Nephron (organoid): ENCODE measurements at regions not wholly inside any gene's neighbourhood (a gene's known extent, or its start where the extent isn't known, plus 50 kb on each side); places are given as distances from the start of the nearest gene placed in this dataset.

ENCODE experiments used
- H3K27ac Mint-ChIP-seq, 3 experiments: 2 replicates each; pipeline ENCODE4 v1.8.0; 2020; ENCODE audit warnings: mixed read lengths in 3 of 3, mild to moderate bottlenecking in 2 of 3, moderate library complexity in 1 of 3
- H3K27me3 Mint-ChIP-seq: 2 replicates; pipeline ENCODE4 v1.8.0; 2021; ENCODE audit warnings: low read depth, mild to moderate bottlenecking, moderate library complexity, mixed read lengths
- H3K36me3 Mint-ChIP-seq: 2 replicates; pipeline ENCODE4 v1.8.0; 2020; ENCODE audit warnings: low read depth, mixed read lengths
- H3K4me1 Mint-ChIP-seq: 2 replicates; pipeline ENCODE4 v1.8.0; 2020; ENCODE audit warnings: mixed read lengths
- H3K4me3 Mint-ChIP-seq, 3 experiments: 2 replicates each; pipeline ENCODE4 v1.8.0; 2020; ENCODE audit warnings: mild to moderate bottlenecking in 3 of 3, mixed read lengths in 3 of 3, moderate library complexity in 2 of 3
- H3K9me3 Mint-ChIP-seq: 2 replicates; pipeline ENCODE4 v1.8.0; 2020; ENCODE audit warnings: mixed read lengths
- TF ChIP-seq, protein P1 (sequence below), 3 experiments: fragments of 200-600 bp; sonication (generic); IDR thresholded peaks; one replicate each; pipeline ENCODE4 v1.5.0; 2021; ENCODE audit warnings: antibody characterized with exemption in 3 of 3; ENCODE audit not compliant: unreplicated experiment in 3 of 3

DNA sequence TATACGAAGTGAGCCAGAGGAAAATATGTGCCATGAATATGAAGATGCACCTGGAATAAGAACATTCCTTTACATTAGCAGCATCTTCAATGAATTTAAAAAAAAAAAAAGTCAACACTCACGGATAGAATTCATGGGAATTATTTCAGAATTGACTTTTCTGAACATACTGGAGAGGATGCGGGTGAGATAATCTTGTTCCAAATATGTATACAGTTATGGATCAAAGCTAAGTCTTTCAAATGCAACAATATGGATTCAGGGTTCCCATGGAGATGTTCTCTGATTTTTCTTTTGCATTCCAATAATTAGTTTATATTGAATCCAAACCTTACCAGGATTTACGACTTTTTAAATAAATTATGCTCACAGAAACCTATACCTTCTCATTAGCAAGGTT, 1660.7 kb downstream of the SLITRK1 start:
- Mint-ChIP-seq H3K36me3 (no peaks in the 10 kb centered on the region), H3K27me3 (peaks cover under 1% of the 10 kb centered on the region), H3K4me3 (no peak overlapping the region), H3K27ac (no peak overlapping the region), H3K9me3 (no peaks in the 10 kb centered on the region), H3K4me1 (no peaks in the 10 kb centered on the region)
- TF ChIP-seq, protein P1, sequence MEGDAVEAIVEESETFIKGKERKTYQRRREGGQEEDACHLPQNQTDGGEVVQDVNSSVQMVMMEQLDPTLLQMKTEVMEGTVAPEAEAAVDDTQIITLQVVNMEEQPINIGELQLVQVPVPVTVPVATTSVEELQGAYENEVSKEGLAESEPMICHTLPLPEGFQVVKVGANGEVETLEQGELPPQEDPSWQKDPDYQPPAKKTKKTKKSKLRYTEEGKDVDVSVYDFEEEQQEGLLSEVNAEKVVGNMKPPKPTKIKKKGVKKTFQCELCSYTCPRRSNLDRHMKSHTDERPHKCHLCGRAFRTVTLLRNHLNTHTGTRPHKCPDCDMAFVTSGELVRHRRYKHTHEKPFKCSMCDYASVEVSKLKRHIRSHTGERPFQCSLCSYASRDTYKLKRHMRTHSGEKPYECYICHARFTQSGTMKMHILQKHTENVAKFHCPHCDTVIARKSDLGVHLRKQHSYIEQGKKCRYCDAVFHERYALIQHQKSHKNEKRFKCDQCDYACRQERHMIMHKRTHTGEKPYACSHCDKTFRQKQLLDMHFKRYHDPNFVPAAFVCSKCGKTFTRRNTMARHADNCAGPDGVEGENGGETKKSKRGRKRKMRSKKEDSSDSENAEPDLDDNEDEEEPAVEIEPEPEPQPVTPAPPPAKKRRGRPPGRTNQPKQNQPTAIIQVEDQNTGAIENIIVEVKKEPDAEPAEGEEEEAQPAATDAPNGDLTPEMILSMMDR (IDR thresholded peaks at IDR 0.05; ENCODE audit: unreplicated experiment in 3 of 3): no peak

DNA sequence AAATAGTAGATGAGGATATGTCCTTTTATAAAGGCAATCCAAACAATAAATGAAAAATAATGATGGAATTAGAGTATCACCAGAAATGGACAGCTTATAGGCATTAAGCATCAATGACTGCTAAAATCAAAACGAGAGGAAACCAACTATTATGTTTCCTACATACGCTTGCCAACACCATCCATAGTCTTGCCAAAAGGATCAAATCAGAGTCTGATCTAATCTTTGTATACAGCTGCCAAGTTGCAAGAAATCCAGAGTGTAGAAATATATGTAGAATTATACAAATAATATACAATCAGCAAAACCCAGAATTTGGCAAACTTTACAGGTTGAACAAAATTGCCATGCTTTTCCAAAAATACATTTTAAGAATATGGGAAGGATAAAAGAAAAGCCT, 1661.6 kb downstream of the SLITRK1 start:
- Mint-ChIP-seq H3K27me3 (peaks cover 4% of the 10 kb centered on the region), H3K36me3 (no peaks in the 10 kb centered on the region), H3K27ac (no peak overlapping the region), H3K4me1 (no peaks in the 10 kb centered on the region), H3K9me3 (peaks cover 8% of the 10 kb centered on the region), H3K4me3 (no peak overlapping the region)
- TF ChIP-seq, protein P1 (IDR thresholded peaks at IDR 0.05; ENCODE audit: unreplicated experiment in 3 of 3): no peak

DNA sequence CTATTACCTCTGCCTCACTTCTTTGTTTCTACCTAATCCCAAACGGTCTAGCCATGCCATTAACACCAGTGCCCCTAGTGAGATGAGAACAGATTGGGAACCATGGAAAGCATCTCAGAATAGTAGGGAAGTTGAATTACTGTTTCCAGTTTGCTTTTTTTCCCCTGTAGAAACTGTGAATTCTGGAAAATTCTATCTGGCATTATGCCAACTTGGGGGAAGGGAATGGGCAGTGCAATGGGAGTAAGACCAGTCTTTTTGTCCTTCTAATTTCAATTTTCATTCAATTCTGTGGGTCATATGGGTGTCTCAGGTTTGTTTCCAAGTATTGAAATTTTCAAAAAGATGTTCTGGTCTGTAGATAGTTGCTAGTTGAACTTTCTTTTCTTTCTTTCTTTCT, 1666.1 kb downstream of the SLITRK1 start:
- Mint-ChIP-seq H3K27ac (no peak overlapping the region), H3K36me3 (no peaks in the 10 kb centered on the region), H3K27me3 (peaks cover 4% of the 10 kb centered on the region), H3K4me3 (no peak overlapping the region), H3K4me1 (no peaks in the 10 kb centered on the region), H3K9me3 (peaks cover 19% of the 10 kb centered on the region)
- TF ChIP-seq, protein P1 (IDR thresholded peaks at IDR 0.05; ENCODE audit: unreplicated experiment in 3 of 3): no peak

DNA sequence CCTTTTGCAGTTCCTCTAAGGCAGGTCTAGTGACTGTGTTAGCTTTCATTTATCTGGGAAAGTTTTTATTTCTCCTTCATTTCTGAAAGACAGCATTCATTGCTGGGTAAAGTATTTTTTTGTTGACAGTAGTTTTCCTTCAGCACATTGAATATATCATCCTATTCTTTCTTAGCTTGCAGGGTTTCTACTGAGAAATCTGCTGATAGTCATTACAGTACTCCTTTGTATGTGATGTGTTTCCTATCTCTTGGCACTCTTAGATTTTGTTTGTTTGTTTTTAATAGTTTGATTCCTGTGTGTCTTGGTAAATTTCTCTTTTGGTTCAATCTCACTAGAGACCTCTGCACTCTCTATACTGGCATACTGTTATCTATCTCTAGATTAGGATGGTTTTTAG, 1667.9 kb downstream of the SLITRK1 start:
- Mint-ChIP-seq H3K36me3 (no peaks in the 10 kb centered on the region), H3K9me3 (peaks cover 19% of the 10 kb centered on the region), H3K4me3 (no peak overlapping the region), H3K27ac (no peak overlapping the region), H3K27me3 (peaks cover 4% of the 10 kb centered on the region), H3K4me1 (no peaks in the 10 kb centered on the region)
- TF ChIP-seq, protein P1 (IDR thresholded peaks at IDR 0.05; ENCODE audit: unreplicated experiment in 3 of 3): no peak

DNA sequence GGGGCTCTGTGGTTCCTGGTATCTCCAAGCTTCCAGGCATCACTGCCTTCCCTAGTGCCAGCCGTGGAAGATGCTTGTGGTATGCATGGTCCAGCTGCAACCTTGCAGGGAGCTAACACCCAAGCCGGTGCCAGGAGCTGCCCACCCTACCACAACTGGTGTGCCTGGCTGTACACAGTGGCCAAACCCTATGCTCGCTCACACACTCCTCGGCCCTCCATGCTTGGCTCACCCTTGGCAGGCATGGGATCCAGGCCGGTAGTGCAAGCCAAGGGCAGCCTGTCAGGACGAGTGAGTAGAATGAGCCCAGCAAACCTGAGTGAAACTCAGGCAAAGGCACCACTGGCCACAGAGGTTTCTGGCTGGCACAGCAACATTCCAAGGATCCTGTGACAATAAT, 1676.0 kb downstream of the SLITRK1 start:
- no peaks in the 10 kb centered on the region for H3K27me3 Mint-ChIP-seq
- no peaks in the 10 kb centered on the region for H3K36me3 Mint-ChIP-seq
- no peak overlapping the region for H3K27ac Mint-ChIP-seq
- H3K4me1 Mint-ChIP-seq: no peaks in the 10 kb centered on the region
- H3K9me3 Mint-ChIP-seq: no peaks in the 10 kb centered on the region
- no peak overlapping the region for H3K4me3 Mint-ChIP-seq
- TF ChIP-seq, protein P1 (IDR thresholded peaks at IDR 0.05; ENCODE audit: unreplicated experiment in 3 of 3): no peak

DNA sequence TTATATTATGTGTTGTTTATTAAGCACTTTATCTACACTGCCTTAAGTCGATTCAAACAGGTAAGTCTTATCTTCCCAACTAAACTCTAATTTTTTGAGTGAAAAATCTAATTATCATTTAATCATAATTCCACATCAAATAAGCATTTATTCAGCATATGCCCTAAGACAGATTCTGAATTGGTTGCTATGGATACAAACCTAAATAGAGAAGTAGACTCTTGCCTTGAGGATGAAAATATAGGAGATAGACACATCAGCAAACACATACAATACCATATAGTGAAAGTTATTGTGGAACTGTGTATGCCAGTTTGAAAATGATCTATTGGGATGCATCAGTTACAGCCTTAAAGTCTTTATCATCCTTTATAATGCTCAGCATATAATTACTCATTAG, 1679.9 kb downstream of the SLITRK1 start:
- Mint-ChIP-seq H3K4me3 (no peak overlapping the region), H3K27me3 (no peaks in the 10 kb centered on the region), H3K36me3 (no peaks in the 10 kb centered on the region)

More for the DNA sequence above, 1679.9 kb downstream of the SLITRK1 start:
- TF ChIP-seq, protein P1 (IDR thresholded peaks at IDR 0.05; ENCODE audit: unreplicated experiment in 3 of 3): no peak
- Mint-ChIP-seq H3K27ac (no peak overlapping the region), H3K9me3 (no peaks in the 10 kb centered on the region), H3K4me1 (no peaks in the 10 kb centered on the region)
